COR-L47 (cell line): ENCODE measurements at regions not wholly inside any gene's neighbourhood (a gene's known extent, or its start where the extent isn't known, plus 50 kb on each side); places are given as distances from the start of the nearest gene placed in this dataset.
"Not testable (repeated sequence)": the region's sequence is repeated elsewhere in the genome, so short reads cannot be mapped to it uniquely, and the experiment has no call there.

ENCODE experiments used
- DNase-seq: peaks from one replicate; lab custom pipeline; 2025; lab: John Stamatoyannopoulos, UW

GRCh38 chr6:82801083-82801482 lies 264.6 kb downstream of the UBE3D start:
- no peak for DNase-seq

GRCh38 chr6:82816243-82816642 lies 249.4 kb downstream of the UBE3D start:
- DNase-seq: not testable (repeated sequence)

GRCh38 chr6:82818727-82819126 lies 246.9 kb downstream of the UBE3D start:
- DNase-seq: no peak

- no peak for DNase-seq
Measured at GRCh38 chr6:82823361-82823760, 242.3 kb downstream of the UBE3D start.

GRCh38 chr6:82832811-82833210 lies 232.8 kb downstream of the UBE3D start:
- no peak for DNase-seq

- no peak for DNase-seq
Measured at GRCh38 chr6:82833481-82833880, 232.2 kb downstream of the UBE3D start.

GRCh38 chr6:82836022-82836575 lies 229.5 kb downstream of the UBE3D start:
- DNase-seq: no peak

GRCh38 chr6:82840571-82840970 lies 225.1 kb downstream of the UBE3D start:
- DNase-seq: no peak

- no peak for DNase-seq
Measured at GRCh38 chr6:82841309-82841708, 224.3 kb downstream of the UBE3D start.
